H1 (cell line): ENCODE measurements at regions not wholly inside any gene's neighbourhood (a gene's known extent, or its start where the extent isn't known, plus 50 kb on each side); places are given as distances from the start of the nearest gene placed in this dataset.

Source experiments
- CHD2 ChIP-seq: IDR thresholded peaks from 2 replicates; pipeline ENCODE4 v1.6.1; 2012; ENCODE audit warnings: low read length, improper control_type of control experiment
- RXRA ChIP-seq: IDR thresholded peaks from 2 replicates; pipeline ENCODE4 v1.6.1; 2011; ENCODE audit warnings: low read depth, mild to moderate bottlenecking, low read length, moderate library complexity; ENCODE audit not compliant: insufficient read depth
- TAF1 ChIP-seq: IDR thresholded peaks from 2 replicates; pipeline ENCODE4 v1.6.1; 2011; ENCODE audit warnings: mild to moderate bottlenecking, low read depth, low read length

- TF ChIP-seq TAF1: no peak
- TF ChIP-seq CHD2: no peak
- no peak for TF ChIP-seq RXRA
Observed at GRCh38 chr20:57106692-57107091, 159.7 kb downstream of the BMP7 start (continued).
